ENCODE measurements at regions not wholly inside any gene's neighbourhood (a gene's known extent, or its start where the extent isn't known, plus 50 kb on each side); places are given as distances from the start of the nearest gene placed in this dataset.

DNA sequence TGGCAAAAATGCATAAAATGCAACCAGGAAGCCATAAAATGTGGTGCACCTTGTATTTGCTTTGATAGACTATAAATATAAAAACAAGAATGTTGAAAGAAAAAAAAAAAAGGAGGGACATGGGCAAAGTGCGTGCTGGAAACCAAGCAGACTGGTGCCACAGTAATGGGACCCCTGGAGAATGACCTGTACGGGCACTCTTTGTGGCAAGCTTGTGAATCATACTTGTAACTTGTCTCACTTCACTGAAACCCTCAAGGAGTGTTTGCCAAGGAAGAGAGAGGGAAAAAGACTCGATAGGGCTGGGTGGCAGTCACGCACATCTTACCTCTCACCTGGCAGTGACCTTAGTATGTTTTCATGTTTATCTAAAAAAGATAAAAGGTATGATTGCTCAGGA, 1183.6 kb downstream of the GATA3 start:
- Histone ChIP-seq H2BK20ac (ENCODE audit: low read depth, low read length) (no peak overlapping the region), H4K20me1 (ENCODE audit: insufficient read depth, low read length) (no peaks in the 10 kb centered on the region), H3K23ac (ENCODE audit: low read depth, low read length) (no peak overlapping the region), H2AK5ac (ENCODE audit: low read depth, low read length) (no peak overlapping the region), H3K56ac (ENCODE audit: extremely low read depth, insufficient read depth, low read length) (no peak overlapping the region), H2BK120ac (ENCODE audit: low read depth, low read length) (no peak overlapping the region), H3K27ac (ENCODE audit: insufficient read depth, low read length) (no peak overlapping the region), H3K4me1 (ENCODE audit: control insufficient read depth, insufficient read depth, low read length) (no peaks in the 10 kb centered on the region), H3K9me1 (ENCODE audit: insufficient read depth, low read length) (no peaks in the 10 kb centered on the region), H4K91ac (ENCODE audit: insufficient read depth, low read depth, low read length) (no peak overlapping the region), H3K18ac (ENCODE audit: low read depth, low read length) (no peak overlapping the region), H3K79me1 (ENCODE audit: low read depth in 1 of 2, low read length in 2 of 2) (no peaks in the 10 kb centered on the region), H3K4me3 (ENCODE audit: insufficient read depth, low read depth, low read length) (no peak overlapping the region), H3K9ac (ENCODE audit: low read depth, low read length) (no peak overlapping the region), H3K9me3 (ENCODE audit: control insufficient read depth, insufficient read depth, low read length) (no peaks in the 10 kb centered on the region), H4K8ac (ENCODE audit: low read depth in 2 of 2, low read length in 2 of 2) (no peak overlapping the region), H3K4me2 (ENCODE audit: low read depth, low read length) (no peak overlapping the region), H2BK5ac (ENCODE audit: low read depth, low read length, poor library complexity, severe bottlenecking) (no peak overlapping the region), H3K27me3 (ENCODE audit: control insufficient read depth, insufficient read depth, low read length) (no peaks in the 10 kb centered on the region; the same call in 1 of the 2 replicates), H2AK9ac (replicated peaks; ENCODE audit: low read depth, low read length, poor library complexity) (no peak overlapping the region), H2AFZ (replicated peaks; ENCODE audit: low read length, poor library complexity) (no peak overlapping the region), H3K36me3 (ENCODE audit: control insufficient read depth, insufficient read depth, low read length) (no peaks in the 10 kb centered on the region), H3K4ac (ENCODE audit: low read depth, low read length) (no peak overlapping the region), H2BK15ac (ENCODE audit: low read depth, low read length) (no peak overlapping the region), H4K5ac (ENCODE audit: low read depth, low read length) (no peak overlapping the region), H3K14ac (replicated peaks; ENCODE audit: low read depth, low read length) (no peak overlapping the region)
- CTCF ChIA-PET: no interaction called here
- TF ChIP-seq, protein P1, sequence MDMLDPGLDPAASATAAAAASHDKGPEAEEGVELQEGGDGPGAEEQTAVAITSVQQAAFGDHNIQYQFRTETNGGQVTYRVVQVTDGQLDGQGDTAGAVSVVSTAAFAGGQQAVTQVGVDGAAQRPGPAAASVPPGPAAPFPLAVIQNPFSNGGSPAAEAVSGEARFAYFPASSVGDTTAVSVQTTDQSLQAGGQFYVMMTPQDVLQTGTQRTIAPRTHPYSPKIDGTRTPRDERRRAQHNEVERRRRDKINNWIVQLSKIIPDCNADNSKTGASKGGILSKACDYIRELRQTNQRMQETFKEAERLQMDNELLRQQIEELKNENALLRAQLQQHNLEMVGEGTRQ (IDR thresholded peaks at IDR 0.05; ENCODE audit: low read depth, low read length): no peak
- TF ChIP-seq POLR2A (IDR thresholded peaks at IDR 0.05; ENCODE audit: low read depth, low read length) (no peak), MAFK (IDR thresholded peaks at IDR 0.05; ENCODE audit: low read depth, low read length) (no peak), MXI1 (IDR thresholded peaks at IDR 0.05; ENCODE audit: borderline replicate concordance, low read depth, low read length) (no peak), MAZ (IDR thresholded peaks at IDR 0.05; ENCODE audit: borderline replicate concordance, low read depth, low read length) (no peak), BHLHE40 (IDR thresholded peaks at IDR 0.05; ENCODE audit: low read depth, low read length) (no peak), SMC3 (IDR thresholded peaks at IDR 0.05; ENCODE audit: low read depth, low read length) (no peak), RCOR1 (IDR thresholded peaks at IDR 0.05; ENCODE audit: insufficient replicate concordance, low read length) (no peak), NFE2L2 (IDR thresholded peaks at IDR 0.05; ENCODE audit: low read depth, low read length) (no peak), FOS (IDR thresholded peaks at IDR 0.05; ENCODE audit: low read depth, low read length) (no peak), CHD1 (IDR thresholded peaks at IDR 0.05; ENCODE audit: low read depth, low read length) (no peak), RFX5 (IDR thresholded peaks at IDR 0.05; ENCODE audit: low read depth, low read length) (no peak), RAD21 (IDR thresholded peaks at IDR 0.05; ENCODE audit: low read length) (no peak), CEBPB (IDR thresholded peaks at IDR 0.05; ENCODE audit: low read depth, low read length) (no peak)
- TF ChIP-seq, protein P2, sequence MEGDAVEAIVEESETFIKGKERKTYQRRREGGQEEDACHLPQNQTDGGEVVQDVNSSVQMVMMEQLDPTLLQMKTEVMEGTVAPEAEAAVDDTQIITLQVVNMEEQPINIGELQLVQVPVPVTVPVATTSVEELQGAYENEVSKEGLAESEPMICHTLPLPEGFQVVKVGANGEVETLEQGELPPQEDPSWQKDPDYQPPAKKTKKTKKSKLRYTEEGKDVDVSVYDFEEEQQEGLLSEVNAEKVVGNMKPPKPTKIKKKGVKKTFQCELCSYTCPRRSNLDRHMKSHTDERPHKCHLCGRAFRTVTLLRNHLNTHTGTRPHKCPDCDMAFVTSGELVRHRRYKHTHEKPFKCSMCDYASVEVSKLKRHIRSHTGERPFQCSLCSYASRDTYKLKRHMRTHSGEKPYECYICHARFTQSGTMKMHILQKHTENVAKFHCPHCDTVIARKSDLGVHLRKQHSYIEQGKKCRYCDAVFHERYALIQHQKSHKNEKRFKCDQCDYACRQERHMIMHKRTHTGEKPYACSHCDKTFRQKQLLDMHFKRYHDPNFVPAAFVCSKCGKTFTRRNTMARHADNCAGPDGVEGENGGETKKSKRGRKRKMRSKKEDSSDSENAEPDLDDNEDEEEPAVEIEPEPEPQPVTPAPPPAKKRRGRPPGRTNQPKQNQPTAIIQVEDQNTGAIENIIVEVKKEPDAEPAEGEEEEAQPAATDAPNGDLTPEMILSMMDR (conservative IDR thresholded peaks at IDR 0.05; ENCODE audit: low read depth, low read length): no peak
- TF ChIP-seq, protein P3, sequence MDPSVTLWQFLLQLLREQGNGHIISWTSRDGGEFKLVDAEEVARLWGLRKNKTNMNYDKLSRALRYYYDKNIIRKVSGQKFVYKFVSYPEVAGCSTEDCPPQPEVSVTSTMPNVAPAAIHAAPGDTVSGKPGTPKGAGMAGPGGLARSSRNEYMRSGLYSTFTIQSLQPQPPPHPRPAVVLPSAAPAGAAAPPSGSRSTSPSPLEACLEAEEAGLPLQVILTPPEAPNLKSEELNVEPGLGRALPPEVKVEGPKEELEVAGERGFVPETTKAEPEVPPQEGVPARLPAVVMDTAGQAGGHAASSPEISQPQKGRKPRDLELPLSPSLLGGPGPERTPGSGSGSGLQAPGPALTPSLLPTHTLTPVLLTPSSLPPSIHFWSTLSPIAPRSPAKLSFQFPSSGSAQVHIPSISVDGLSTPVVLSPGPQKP (IDR thresholded peaks at IDR 0.05; ENCODE audit: borderline replicate concordance, low read depth, low read length): no peak
- POLR2A ChIA-PET (ENCODE audit: unreplicated experiment): no interaction called here
- no peak for ATAC-seq (ENCODE audit: low read depth)
- WGBS, 2 experiments (ENCODE audit: extremely low coverage in 2 of 2, insufficient read length in 1 of 2): no CpG with 5 or more reads among the region's 4 CpGs
- no peak for DNase-seq
- dilution Hi-C loops (cut with HindIII; ENCODE audit: low sequenced_read_pairs, unreplicated experiment) (no loop called here), in situ Hi-C loops (cut with MboI; ENCODE audit: low sequenced_read_pairs) (no loop called here), intact Hi-C loops (cut with micrococcal nuclease) (no loop called here)
- BruUV-seq (replicated peaks): no TSS peak

Measured in IMR-90 (cell line).